ENCODE measurements at regions not wholly inside any gene's neighbourhood (a gene's known extent, or its start where the extent isn't known, plus 50 kb on each side); places are given as distances from the start of the nearest gene placed in this dataset.

- intact Hi-C loops (cut with DNase I; ENCODE audit: low total_unique reads), result no loop called here
These were observed 89.6 kb downstream of the FZD1 start for GRCh38 chr7:91353848-91354247.

GRCh38 chr7:91355695-91356435 is 91.6 kb downstream of the FZD1 start:
- intact Hi-C loops (cut with DNase I; ENCODE audit: low total_unique reads), result no loop called here
- H3K4me1 ChIP-seq, result no peaks in the 10 kb centered on the region
- no peaks in the 10 kb centered on the region for H3K27me3 ChIP-seq
- H3K36me3 ChIP-seq, result no peaks in the 10 kb centered on the region
- H3K9me3 ChIP-seq, result no peaks in the 10 kb centered on the region
- no peak for TF ChIP-seq CTCF (IDR thresholded peaks at IDR 0.05)
- no peak for TF ChIP-seq POLR2A (IDR thresholded peaks at IDR 0.05)
- no peak overlapping the region for H3K4me3 ChIP-seq
- DNase-seq, result no peak
- H3K27ac ChIP-seq, result no peak overlapping the region

More at GRCh38 chr7:91353848-91354247, 89.6 kb downstream of the FZD1 start:
- Histone ChIP-seq H3K27ac (no peak overlapping the region), H3K27me3 (no peaks in the 10 kb centered on the region), H3K36me3 (no peaks in the 10 kb centered on the region), H3K4me3 (no peak overlapping the region), H3K4me1 (no peaks in the 10 kb centered on the region), H3K9me3 (no peaks in the 10 kb centered on the region)
- no peak for DNase-seq
- TF ChIP-seq POLR2A (IDR thresholded peaks at IDR 0.05) (no peak), CTCF (IDR thresholded peaks at IDR 0.05) (no peak)

GRCh38 chr7:91356915-91357314 is 92.7 kb downstream of the FZD1 start:
- Histone ChIP-seq H3K27ac (peak overlapping the region in 1 of 2 donors; percentile 41), H3K9me3 (no peaks in the 10 kb centered on the region), H3K4me3 (no peak overlapping the region), H3K4me1 (no peaks in the 10 kb centered on the region), H3K36me3 (no peaks in the 10 kb centered on the region), H3K27me3 (no peaks in the 10 kb centered on the region)
- intact Hi-C loops (cut with DNase I; ENCODE audit: low total_unique reads), result no loop called here
- no peak for TF ChIP-seq CTCF (IDR thresholded peaks at IDR 0.05)
- TF ChIP-seq POLR2A (IDR thresholded peaks at IDR 0.05), result no peak
- DNase-seq, result no peak

GRCh38 chr7:91357379-91357778 is 93.1 kb downstream of the FZD1 start:
- DNase-seq, result no peak
- H3K9me3 ChIP-seq, result no peaks in the 10 kb centered on the region
- no peaks in the 10 kb centered on the region for H3K27me3 ChIP-seq
- no peak overlapping the region for H3K4me3 ChIP-seq
- peak overlapping the region; percentile 7 to 41 for H3K27ac ChIP-seq
- TF ChIP-seq CTCF (IDR thresholded peaks at IDR 0.05) (no peak), POLR2A (IDR thresholded peaks at IDR 0.05) (no peak)
- H3K36me3 ChIP-seq, result no peaks in the 10 kb centered on the region
- intact Hi-C loops (cut with DNase I; ENCODE audit: low total_unique reads), result no loop called here
- H3K4me1 ChIP-seq, result no peaks in the 10 kb centered on the region

- H3K27ac ChIP-seq, result peak overlapping the region in 1 of 2 donors; percentile 41
These were observed 93.7 kb downstream of the FZD1 start for GRCh38 chr7:91357901-91358300.

More at GRCh38 chr7:91357901-91358300, 93.7 kb downstream of the FZD1 start:
- Histone ChIP-seq H3K9me3 (no peaks in the 10 kb centered on the region), H3K4me1 (no peaks in the 10 kb centered on the region), H3K36me3 (no peaks in the 10 kb centered on the region), H3K27me3 (no peaks in the 10 kb centered on the region), H3K4me3 (no peak overlapping the region)
- intact Hi-C loops (cut with DNase I; ENCODE audit: low total_unique reads), result no loop called here
- TF ChIP-seq CTCF (IDR thresholded peaks at IDR 0.05), result no peak
- TF ChIP-seq POLR2A (IDR thresholded peaks at IDR 0.05), result no peak
- DNase-seq, result no peak
